BE2C (cell line): ENCODE measurements at regions not wholly inside any gene's neighbourhood (a gene's known extent, or its start where the extent isn't known, plus 50 kb on each side); places are given as distances from the start of the nearest gene placed in this dataset.

Experiments
- DNase-seq: peaks from one replicate; pipeline ENCODE4 v3.0.0-alpha.2; 2020
- H3K27me3 ChIP-seq: fragments of 250-450 bp; sonication (Bioruptor Pico); 2 replicates; pipeline ENCODE4 v1.5.1; 2020; ENCODE audit warnings: mild to moderate bottlenecking
- H3K36me3 ChIP-seq: fragments of 250-450 bp; sonication (Bioruptor Pico); 2 replicates; pipeline ENCODE4 v1.5.1; 2020; ENCODE audit warnings: mild to moderate bottlenecking
- H3K4me1 ChIP-seq: fragments of 250-450 bp; sonication (Bioruptor Pico); 2 replicates; pipeline ENCODE4 v1.5.1; 2020
- H3K4me3 ChIP-seq: 2 replicates; pipeline ENCODE4 v1.5.1; 2011; ENCODE audit warnings: low read depth, low read length
- H3K9me3 ChIP-seq: fragments of 250-450 bp; sonication (Bioruptor Pico); 2 replicates; pipeline ENCODE4 v1.5.1; 2020
- CTCF ChIP-seq: IDR thresholded peaks from 2 replicates; pipeline ENCODE4 v1.5.1; 2012; ENCODE audit warnings: mild to moderate bottlenecking, low read depth, low read length

- Histone ChIP-seq H3K4me3 (no peak overlapping the region), H3K36me3 (no peaks in the 10 kb centered on the region), H3K4me1 (no peaks in the 10 kb centered on the region), H3K27me3 (no peaks in the 10 kb centered on the region), H3K9me3 (no peaks in the 10 kb centered on the region)
- no peak for TF ChIP-seq CTCF
- DNase-seq: no peak
Observed at GRCh38 chr18:28837100-28837499, 660.2 kb upstream of the CDH2 start.

DNA sequence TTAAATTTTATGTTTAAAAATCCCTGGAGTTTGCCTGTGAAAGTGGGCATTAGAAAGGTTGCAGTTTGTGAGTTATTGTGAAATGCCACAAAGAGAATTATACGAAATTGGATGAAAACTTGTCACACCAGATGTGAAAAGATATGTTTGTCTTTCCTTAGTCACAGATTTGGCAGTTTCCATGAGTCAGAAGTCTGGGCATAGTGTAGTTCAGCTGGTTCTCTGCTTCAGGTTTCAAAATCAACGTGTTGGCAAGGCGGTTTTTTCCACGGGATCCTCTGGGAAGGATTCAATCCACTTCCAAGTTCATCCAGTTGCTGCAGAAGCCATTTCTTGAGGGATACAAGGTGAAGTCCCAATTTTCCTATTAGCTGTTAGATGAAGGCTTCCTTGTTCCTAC lies 658.0 kb upstream of the CDH2 start:
- no peaks in the 10 kb centered on the region for H3K36me3 ChIP-seq
- TF ChIP-seq CTCF: no peak
- no peaks in the 10 kb centered on the region for H3K27me3 ChIP-seq
- no peaks in the 10 kb centered on the region for H3K4me1 ChIP-seq
- H3K9me3 ChIP-seq: no peaks in the 10 kb centered on the region
- no peak overlapping the region for H3K4me3 ChIP-seq
- DNase-seq: no peak

GRCh38 chr18:28831908-28832307 lies 655.0 kb upstream of the CDH2 start:
- H3K9me3 ChIP-seq: no peaks in the 10 kb centered on the region
- DNase-seq: no peak
- no peaks in the 10 kb centered on the region for H3K27me3 ChIP-seq
- no peak overlapping the region for H3K4me3 ChIP-seq
- no peaks in the 10 kb centered on the region for H3K4me1 ChIP-seq
- H3K36me3 ChIP-seq: no peaks in the 10 kb centered on the region
- no peak for TF ChIP-seq CTCF

DNA sequence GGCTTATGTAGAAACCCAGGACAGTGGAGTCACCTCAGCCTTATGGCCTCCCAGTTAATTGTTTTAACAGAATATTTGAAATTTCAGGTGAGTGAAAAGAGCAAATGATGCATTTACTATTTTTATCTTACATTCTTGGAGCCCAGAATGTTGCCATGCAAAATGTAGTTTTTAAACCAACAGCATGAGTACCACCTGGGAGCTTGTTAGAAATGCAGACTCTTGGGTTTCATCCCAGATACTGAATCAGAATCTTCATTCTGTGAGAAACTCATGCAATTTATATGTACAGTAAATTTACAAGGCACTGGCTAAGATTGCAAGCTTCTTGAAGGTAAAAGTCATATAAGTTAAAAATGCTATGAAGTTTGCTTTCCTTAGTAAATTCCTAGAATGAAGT lies 654.5 kb upstream of the CDH2 start:
- no peaks in the 10 kb centered on the region for H3K4me1 ChIP-seq
- no peak for TF ChIP-seq CTCF
- H3K36me3 ChIP-seq: no peaks in the 10 kb centered on the region
- no peak for DNase-seq
- H3K27me3 ChIP-seq: no peaks in the 10 kb centered on the region
- no peaks in the 10 kb centered on the region for H3K9me3 ChIP-seq
- H3K4me3 ChIP-seq: no peak overlapping the region

DNA sequence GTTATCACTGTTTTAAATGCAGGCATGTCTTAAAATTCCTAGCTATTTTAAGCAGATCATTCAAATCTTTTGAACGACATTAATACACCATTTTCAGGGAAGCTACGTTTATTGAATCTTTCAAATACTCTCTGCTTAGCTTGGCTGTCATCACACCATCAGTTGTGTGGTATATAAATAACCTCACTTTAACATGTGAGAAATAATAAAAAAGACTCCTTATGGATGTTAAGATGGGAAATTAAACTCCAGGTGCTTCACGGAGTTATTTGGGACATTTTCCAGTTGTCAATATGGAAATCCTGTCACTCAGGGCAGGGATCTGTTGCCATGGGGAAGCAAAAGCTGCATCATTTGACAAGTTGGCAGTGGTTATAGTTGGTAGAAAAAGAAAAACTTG lies 649.2 kb upstream of the CDH2 start:
- no peak for TF ChIP-seq CTCF
- no peaks in the 10 kb centered on the region for H3K4me1 ChIP-seq
- H3K4me3 ChIP-seq: no peak overlapping the region
- DNase-seq: no peak
- H3K27me3 ChIP-seq: no peaks in the 10 kb centered on the region
- no peaks in the 10 kb centered on the region for H3K9me3 ChIP-seq
- no peaks in the 10 kb centered on the region for H3K36me3 ChIP-seq

GRCh38 chr18:28824183-28824574 lies 647.2 kb upstream of the CDH2 start:
- Histone ChIP-seq H3K27me3 (no peaks in the 10 kb centered on the region), H3K4me3 (no peak overlapping the region), H3K4me1 (no peaks in the 10 kb centered on the region), H3K9me3 (no peaks in the 10 kb centered on the region), H3K36me3 (no peaks in the 10 kb centered on the region)
- no peak for DNase-seq
- no peak for TF ChIP-seq CTCF
